Parathyroid adenoma (tissue), 2 donors: ENCODE measurements at regions not wholly inside any gene's neighbourhood (a gene's known extent, or its start where the extent isn't known, plus 50 kb on each side); places are given as distances from the start of the nearest gene placed in this dataset.
"Not testable (repeated sequence)": the region's sequence is repeated elsewhere in the genome, so short reads cannot be mapped to it uniquely, and the experiment has no call there.

Experiments used
- H2AFZ ChIP-seq: fragments of 300-600 bp; sonication (generic); one replicate; pipeline ENCODE4 v1.7.0; 2017; ENCODE audit warnings: antibody characterized with exemption, mild to moderate bottlenecking
- H3K27ac ChIP-seq: fragments of 300-600 bp; sonication (generic); one replicate; pipeline ENCODE4 v1.7.0; 2017
- H3K27me3 ChIP-seq: fragments of 300-600 bp; sonication (generic); one replicate; pipeline ENCODE4 v1.7.0; 2017; ENCODE audit warnings: low read length; ENCODE audit not compliant: control insufficient read depth, insufficient read depth
- H3K36me3 ChIP-seq: fragments of 300-600 bp; sonication (generic); one replicate; pipeline ENCODE4 v1.7.0; 2017; ENCODE audit warnings: low read length; ENCODE audit not compliant: control insufficient read depth, insufficient read depth
- H3K4me1 ChIP-seq: fragments of 300-600 bp; sonication (generic); one replicate; pipeline ENCODE4 v1.7.0; 2017; ENCODE audit warnings: control low read depth
- H3K4me2 ChIP-seq: fragments of 300-600 bp; sonication (generic); one replicate; pipeline ENCODE4 v1.7.0; 2017; ENCODE audit warnings: low read length
- H3K4me3 ChIP-seq: fragments of 300-600 bp; sonication (generic); one replicate; pipeline ENCODE4 v1.7.0; 2017; ENCODE audit warnings: low read depth, low read length
- H3K79me2 ChIP-seq: fragments of 300-600 bp; sonication (generic); one replicate; pipeline ENCODE4 v1.7.0; 2017; ENCODE audit warnings: control low read depth
- H3K9ac ChIP-seq: fragments of 300-600 bp; sonication (generic); one replicate; pipeline ENCODE4 v1.7.0; 2017; ENCODE audit warnings: mild to moderate bottlenecking
- H3K9me3 ChIP-seq: fragments of 300-600 bp; sonication (generic); one replicate; pipeline ENCODE4 v1.7.0; 2017; ENCODE audit warnings: low read length; ENCODE audit not compliant: control insufficient read depth
- TF ChIP-seq, protein P1 (sequence below): fragments of 300-600 bp; sonication (generic); IDR thresholded peaks from one replicate; pipeline ENCODE4 v1.7.0; 2017; ENCODE audit warnings: antibody characterized with exemption, mild to moderate bottlenecking
- donor health status: primary hyperparathyroidism.

- Histone ChIP-seq H3K9me3 (no peaks in the 10 kb centered on the region), H3K36me3 (no peaks in the 10 kb centered on the region), H3K27me3 (no peaks in the 10 kb centered on the region), H3K27ac (no peak overlapping the region), H3K4me2 (no peak overlapping the region), H3K4me3 (no peak overlapping the region), H3K9ac (no peak overlapping the region), H3K79me2 (no peaks in the 10 kb centered on the region), H2AFZ (no peak overlapping the region), H3K4me1 (no peaks in the 10 kb centered on the region)
- TF ChIP-seq, protein P1, sequence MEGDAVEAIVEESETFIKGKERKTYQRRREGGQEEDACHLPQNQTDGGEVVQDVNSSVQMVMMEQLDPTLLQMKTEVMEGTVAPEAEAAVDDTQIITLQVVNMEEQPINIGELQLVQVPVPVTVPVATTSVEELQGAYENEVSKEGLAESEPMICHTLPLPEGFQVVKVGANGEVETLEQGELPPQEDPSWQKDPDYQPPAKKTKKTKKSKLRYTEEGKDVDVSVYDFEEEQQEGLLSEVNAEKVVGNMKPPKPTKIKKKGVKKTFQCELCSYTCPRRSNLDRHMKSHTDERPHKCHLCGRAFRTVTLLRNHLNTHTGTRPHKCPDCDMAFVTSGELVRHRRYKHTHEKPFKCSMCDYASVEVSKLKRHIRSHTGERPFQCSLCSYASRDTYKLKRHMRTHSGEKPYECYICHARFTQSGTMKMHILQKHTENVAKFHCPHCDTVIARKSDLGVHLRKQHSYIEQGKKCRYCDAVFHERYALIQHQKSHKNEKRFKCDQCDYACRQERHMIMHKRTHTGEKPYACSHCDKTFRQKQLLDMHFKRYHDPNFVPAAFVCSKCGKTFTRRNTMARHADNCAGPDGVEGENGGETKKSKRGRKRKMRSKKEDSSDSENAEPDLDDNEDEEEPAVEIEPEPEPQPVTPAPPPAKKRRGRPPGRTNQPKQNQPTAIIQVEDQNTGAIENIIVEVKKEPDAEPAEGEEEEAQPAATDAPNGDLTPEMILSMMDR, result no peak
These were observed 1064.6 kb upstream of the SLIT2 start for GRCh38 chr4:19187096-19187495.

GRCh38 chr4:19181631-19182030 is 1070.1 kb upstream of the SLIT2 start:
- H3K4me1 ChIP-seq, H3K36me3 ChIP-seq, H3K79me2 ChIP-seq, H3K27me3 ChIP-seq, H3K4me2 ChIP-seq, H3K27ac ChIP-seq, H3K9me3 ChIP-seq, H2AFZ ChIP-seq, H3K9ac ChIP-seq, H3K4me3 ChIP-seq: not testable (repeated sequence)

DNA sequence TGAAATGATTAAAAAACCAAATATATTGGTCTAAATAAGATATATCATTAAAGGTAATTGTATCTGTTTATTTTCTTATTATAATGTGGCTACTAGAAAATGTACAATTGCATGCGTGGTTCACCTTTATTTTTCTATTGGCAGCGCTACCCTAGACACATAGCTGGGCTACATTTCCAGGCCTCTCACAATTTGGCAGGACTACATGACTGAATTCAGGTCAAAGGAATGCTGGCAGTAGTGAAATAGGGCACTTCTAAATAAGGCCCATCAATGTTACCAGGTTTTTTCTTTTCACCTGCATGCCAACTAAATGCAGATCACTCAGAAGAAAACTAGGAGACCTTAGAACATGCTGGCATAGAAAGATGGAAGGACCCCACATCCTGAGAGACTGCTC is 1072.9 kb upstream of the SLIT2 start:
- no peak overlapping the region for H3K4me3 ChIP-seq
- no peaks in the 10 kb centered on the region for H3K79me2 ChIP-seq
- H3K9ac ChIP-seq, result no peak overlapping the region
- H3K4me1 ChIP-seq, result no peaks in the 10 kb centered on the region
- no peak overlapping the region for H3K27ac ChIP-seq
- no peaks in the 10 kb centered on the region for H3K27me3 ChIP-seq
- H3K36me3 ChIP-seq, result no peaks in the 10 kb centered on the region
- TF ChIP-seq, protein P1, result no peak
- no peak overlapping the region for H3K4me2 ChIP-seq
- no peak overlapping the region for H2AFZ ChIP-seq
- no peaks in the 10 kb centered on the region for H3K9me3 ChIP-seq

DNA sequence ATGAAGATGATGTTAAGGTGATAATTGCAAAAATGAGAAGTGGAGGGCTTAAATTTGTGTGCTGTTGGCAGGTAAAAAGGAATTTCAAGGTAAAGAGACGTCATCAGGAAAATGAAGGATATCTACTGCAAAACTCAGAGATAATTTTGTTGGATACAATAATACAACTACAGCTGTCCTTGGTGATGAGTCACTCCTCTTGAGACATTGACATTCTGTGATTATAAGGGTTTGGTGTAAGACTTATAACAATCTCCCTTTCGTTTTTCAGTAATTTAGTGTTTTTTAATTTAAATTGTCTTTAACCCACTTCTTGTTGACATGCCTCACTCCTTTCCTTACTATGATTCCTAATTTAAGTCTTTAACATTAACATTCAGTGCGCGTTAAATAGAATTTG is 1074.1 kb upstream of the SLIT2 start:
- Histone ChIP-seq H2AFZ (no peak overlapping the region), H3K4me3 (no peak overlapping the region), H3K9ac (no peak overlapping the region), H3K4me1 (no peaks in the 10 kb centered on the region), H3K9me3 (no peaks in the 10 kb centered on the region), H3K4me2 (no peak overlapping the region), H3K27me3 (no peaks in the 10 kb centered on the region), H3K36me3 (no peaks in the 10 kb centered on the region), H3K27ac (no peak overlapping the region), H3K79me2 (no peaks in the 10 kb centered on the region)
- TF ChIP-seq, protein P1, result no peak

- no peaks in the 10 kb centered on the region for H3K4me1 ChIP-seq
- no peaks in the 10 kb centered on the region for H3K36me3 ChIP-seq
- no peak overlapping the region for H3K27ac ChIP-seq
- H3K27me3 ChIP-seq, result no peaks in the 10 kb centered on the region
- H3K9me3 ChIP-seq, result no peaks in the 10 kb centered on the region
- no peak overlapping the region for H3K4me3 ChIP-seq
- TF ChIP-seq, protein P1, result no peak
- no peak overlapping the region for H2AFZ ChIP-seq
- no peak overlapping the region for H3K4me2 ChIP-seq
- no peaks in the 10 kb centered on the region for H3K79me2 ChIP-seq
- no peak overlapping the region for H3K9ac ChIP-seq
These were observed 1079.9 kb upstream of the SLIT2 start for GRCh38 chr4:19171832-19172231.
